ENCODE measurements at regions not wholly inside any gene's neighbourhood (a gene's known extent, or its start where the extent isn't known, plus 50 kb on each side); places are given as distances from the start of the nearest gene placed in this dataset.
A peak's percentile ranks its signal among the peaks of the same experiment; 100 is the strongest.

GRCh38 chr6:44558832-44559251, 171.3 kb downstream of the CDC5L start:
- no peak for DNase-seq (ENCODE audit: insufficient read length, low spot score)
- FAIRE-seq, result no peak

- DNase-seq (ENCODE audit: insufficient read length, low spot score) (no peak), FAIRE-seq (no peak)
Measured at GRCh38 chr6:44559486-44560270, 172.2 kb downstream of the CDC5L start.

- DNase-seq (ENCODE audit: insufficient read length, low spot score), result no peak
- FAIRE-seq, result no peak
Measured at GRCh38 chr6:44560458-44561059, 173.1 kb downstream of the CDC5L start.

GRCh38 chr6:44561060-44561623, 173.6 kb downstream of the CDC5L start:
- FAIRE-seq (no peak), DNase-seq (ENCODE audit: insufficient read length, low spot score) (no peak)

- DNase-seq (ENCODE audit: insufficient read length, low spot score), result no peak
Measured at GRCh38 chr6:44561832-44562665, 174.5 kb downstream of the CDC5L start.

GRCh38 chr6:44563397-44563796, 175.9 kb downstream of the CDC5L start:
- DNase-seq (ENCODE audit: insufficient read length, low spot score) (no peak), FAIRE-seq (no peak)

More at GRCh38 chr6:44561832-44562665, 174.5 kb downstream of the CDC5L start:
- FAIRE-seq, result no peak

GRCh38 chr6:44564906-44565524, 177.5 kb downstream of the CDC5L start:
- no peak for DNase-seq (ENCODE audit: insufficient read length, low spot score)
- FAIRE-seq, result no peak

- no peak for FAIRE-seq
Measured at GRCh38 chr6:44567406-44567805, 179.9 kb downstream of the CDC5L start.

GRCh38 chr6:44569131-44569530, 181.6 kb downstream of the CDC5L start:
- DNase-seq (ENCODE audit: insufficient read length, low spot score) (no peak), FAIRE-seq (no peak)

More at GRCh38 chr6:44567406-44567805, 179.9 kb downstream of the CDC5L start:
- DNase-seq (ENCODE audit: insufficient read length, low spot score), result no peak

- DNase-seq (ENCODE audit: insufficient read length, low spot score), result no peak
Measured at GRCh38 chr6:44569931-44570385, 182.5 kb downstream of the CDC5L start.

GRCh38 chr6:44571510-44571909, 184.0 kb downstream of the CDC5L start:
- FAIRE-seq (no peak), DNase-seq (ENCODE audit: insufficient read length, low spot score) (no peak)

More at GRCh38 chr6:44569931-44570385, 182.5 kb downstream of the CDC5L start:
- no peak for FAIRE-seq

GRCh38 chr6:44572346-44572745, 184.8 kb downstream of the CDC5L start:
- FAIRE-seq (no peak), DNase-seq (ENCODE audit: insufficient read length, low spot score) (no peak)

GRCh38 chr6:44575644-44576043, 188.1 kb downstream of the CDC5L start:
- no peak for DNase-seq (ENCODE audit: insufficient read length, low spot score)
- no peak for FAIRE-seq

GRCh38 chr6:44576132-44576631, 188.7 kb downstream of the CDC5L start:
- DNase-seq (ENCODE audit: insufficient read length, low spot score) (no peak), FAIRE-seq (no peak)

- DNase-seq (ENCODE audit: insufficient read length, low spot score), result peak; percentile 36
Measured at GRCh38 chr6:44580901-44581300, 193.4 kb downstream of the CDC5L start.

GRCh38 chr6:44582930-44583329, 195.4 kb downstream of the CDC5L start:
- no peak for FAIRE-seq
- DNase-seq (ENCODE audit: insufficient read length, low spot score), result no peak

More at GRCh38 chr6:44580901-44581300, 193.4 kb downstream of the CDC5L start:
- FAIRE-seq, result peak; percentile 69

GRCh38 chr6:44590471-44590870, 203.0 kb downstream of the CDC5L start:
- no peak for FAIRE-seq
- DNase-seq (ENCODE audit: insufficient read length, low spot score), result no peak

- DNase-seq (ENCODE audit: insufficient read length, low spot score) (peak; percentile 86), FAIRE-seq (peak; percentile 70)
Measured at GRCh38 chr6:44593539-44593944, 206.0 kb downstream of the CDC5L start.

- FAIRE-seq, result no peak
- DNase-seq (ENCODE audit: insufficient read length, low spot score), result peak; percentile 14
Measured at GRCh38 chr6:44594481-44594880, 207.0 kb downstream of the CDC5L start.

- FAIRE-seq, result no peak
- DNase-seq (ENCODE audit: insufficient read length, low spot score), result no peak
Measured at GRCh38 chr6:44598679-44599078, 211.2 kb downstream of the CDC5L start.
